Osteocyte (in vitro differentiated cells): ENCODE measurements at regions not wholly inside any gene's neighbourhood (a gene's known extent, or its start where the extent isn't known, plus 50 kb on each side); places are given as distances from the start of the nearest gene placed in this dataset.
A peak's percentile ranks its signal among the peaks of the same experiment; 100 is the strongest.
"Not testable (repeated sequence)": the region's sequence is repeated elsewhere in the genome, so short reads cannot be mapped to it uniquely, and the experiment has no call there.

ENCODE experiments used
- DNase-seq: peaks from one replicate; pipeline ENCODE4 v3.0.0; 2021; ENCODE audit warnings: mixed read lengths; ENCODE audit not compliant: unreplicated experiment; ENCODE audit errors: extremely low spot score
- H3K27ac Mint-ChIP-seq: one replicate; pipeline ENCODE4 v1.8.0; 2021; ENCODE audit warnings: mild to moderate bottlenecking, mixed read lengths; ENCODE audit not compliant: unreplicated experiment
- H3K27me3 Mint-ChIP-seq: one replicate; pipeline ENCODE4 v1.8.0; 2021; ENCODE audit warnings: mixed read lengths; ENCODE audit not compliant: unreplicated experiment
- H3K36me3 Mint-ChIP-seq: one replicate; pipeline ENCODE4 v1.8.0; 2021; ENCODE audit warnings: mixed read lengths; ENCODE audit not compliant: unreplicated experiment
- H3K4me1 Mint-ChIP-seq: one replicate; pipeline ENCODE4 v1.8.0; 2021; ENCODE audit warnings: mixed read lengths; ENCODE audit not compliant: unreplicated experiment
- H3K4me3 Mint-ChIP-seq: one replicate; pipeline ENCODE4 v1.8.0; 2021; ENCODE audit warnings: mild to moderate bottlenecking, moderate library complexity, mixed read lengths; ENCODE audit not compliant: unreplicated experiment
- H3K9me3 Mint-ChIP-seq: one replicate; pipeline ENCODE4 v1.8.0; 2021; ENCODE audit warnings: mixed read lengths; ENCODE audit not compliant: unreplicated experiment
- TF ChIP-seq, protein P1 (sequence below): fragments of 200-600 bp; sonication (generic); IDR thresholded peaks from 2 replicates; pipeline ENCODE4 v1.5.0; 2021; ENCODE audit warnings: antibody characterized with exemption, mild to moderate bottlenecking, moderate library complexity

DNA sequence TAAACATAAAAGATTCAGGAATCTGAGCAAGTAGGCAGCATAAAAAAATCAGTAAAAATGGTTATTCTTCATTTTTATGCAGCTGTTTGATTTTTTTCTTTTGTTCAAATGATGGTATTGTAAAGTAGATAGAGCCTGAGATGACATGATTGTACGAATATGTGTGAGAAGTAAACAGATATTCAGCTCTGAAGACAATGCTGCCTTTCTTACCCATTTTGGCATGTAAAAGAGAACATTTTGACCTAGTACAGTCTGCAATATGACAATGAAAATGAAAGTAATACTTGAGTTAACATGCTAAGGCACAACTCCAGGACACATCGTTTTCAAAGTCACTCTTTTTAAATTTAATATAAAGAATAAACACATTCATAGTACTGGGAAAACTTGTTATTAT, 95.7 kb upstream of the NCAM2 start:
- Mint-ChIP-seq H3K4me3 (no peak overlapping the region), H3K36me3 (no peaks in the 10 kb centered on the region), H3K27ac (no peak overlapping the region), H3K9me3 (no peaks in the 10 kb centered on the region), H3K4me1 (peaks cover 14% of the 10 kb centered on the region), H3K27me3 (no peaks in the 10 kb centered on the region)
- no peak for DNase-seq
- TF ChIP-seq, protein P1, sequence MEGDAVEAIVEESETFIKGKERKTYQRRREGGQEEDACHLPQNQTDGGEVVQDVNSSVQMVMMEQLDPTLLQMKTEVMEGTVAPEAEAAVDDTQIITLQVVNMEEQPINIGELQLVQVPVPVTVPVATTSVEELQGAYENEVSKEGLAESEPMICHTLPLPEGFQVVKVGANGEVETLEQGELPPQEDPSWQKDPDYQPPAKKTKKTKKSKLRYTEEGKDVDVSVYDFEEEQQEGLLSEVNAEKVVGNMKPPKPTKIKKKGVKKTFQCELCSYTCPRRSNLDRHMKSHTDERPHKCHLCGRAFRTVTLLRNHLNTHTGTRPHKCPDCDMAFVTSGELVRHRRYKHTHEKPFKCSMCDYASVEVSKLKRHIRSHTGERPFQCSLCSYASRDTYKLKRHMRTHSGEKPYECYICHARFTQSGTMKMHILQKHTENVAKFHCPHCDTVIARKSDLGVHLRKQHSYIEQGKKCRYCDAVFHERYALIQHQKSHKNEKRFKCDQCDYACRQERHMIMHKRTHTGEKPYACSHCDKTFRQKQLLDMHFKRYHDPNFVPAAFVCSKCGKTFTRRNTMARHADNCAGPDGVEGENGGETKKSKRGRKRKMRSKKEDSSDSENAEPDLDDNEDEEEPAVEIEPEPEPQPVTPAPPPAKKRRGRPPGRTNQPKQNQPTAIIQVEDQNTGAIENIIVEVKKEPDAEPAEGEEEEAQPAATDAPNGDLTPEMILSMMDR, result no peak

DNA sequence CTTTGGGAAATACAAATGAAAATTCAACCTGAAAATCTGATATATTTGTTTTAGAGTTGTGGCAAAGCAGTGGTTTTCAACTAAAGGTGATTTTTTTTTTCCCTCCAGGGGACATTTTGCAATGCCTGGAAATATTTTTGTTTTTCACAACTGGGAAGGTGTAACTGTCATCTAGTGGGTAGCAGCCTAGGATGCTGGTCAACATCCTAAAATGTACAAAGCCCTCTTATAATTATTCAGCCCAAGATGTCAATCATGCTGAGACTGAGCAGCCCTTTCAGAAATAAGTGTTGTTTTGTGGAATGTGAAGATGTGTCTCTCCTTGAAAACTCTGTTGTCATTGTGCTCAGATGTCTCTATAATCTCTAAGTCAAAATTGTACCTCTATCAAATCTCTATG, 95.2 kb upstream of the NCAM2 start:
- Mint-ChIP-seq H3K27ac (no peak overlapping the region), H3K36me3 (no peaks in the 10 kb centered on the region)
- TF ChIP-seq, protein P1, result no peak

DNA sequence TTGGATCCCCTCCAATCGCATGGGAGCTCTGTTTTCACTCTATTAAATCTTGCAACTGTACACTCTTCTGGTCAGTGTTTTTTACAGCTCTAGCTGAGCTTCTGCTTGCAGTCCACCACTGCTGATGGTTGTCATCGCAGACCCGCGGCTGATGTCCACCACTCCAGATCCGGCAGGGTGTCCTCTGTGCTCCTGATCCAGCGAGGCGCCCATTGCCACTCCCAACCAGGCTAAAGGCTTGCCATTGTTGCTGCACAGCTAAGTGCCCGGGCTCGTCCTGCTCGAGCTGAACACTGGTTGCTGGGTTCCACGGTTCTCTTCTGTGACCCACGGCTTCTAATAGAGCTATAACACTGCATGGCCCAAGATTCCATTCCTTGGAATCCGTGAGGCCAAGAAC, 70.7 kb upstream of the NCAM2 start:
- DNase-seq, H3K36me3 Mint-ChIP-seq: not testable (repeated sequence)

More for the DNA sequence above, 95.2 kb upstream of the NCAM2 start:
- no peaks in the 10 kb centered on the region for H3K27me3 Mint-ChIP-seq
- no peaks in the 10 kb centered on the region for H3K9me3 Mint-ChIP-seq
- no peak for DNase-seq
- peaks cover 14% of the 10 kb centered on the region for H3K4me1 Mint-ChIP-seq
- H3K4me3 Mint-ChIP-seq, result no peak overlapping the region

DNA sequence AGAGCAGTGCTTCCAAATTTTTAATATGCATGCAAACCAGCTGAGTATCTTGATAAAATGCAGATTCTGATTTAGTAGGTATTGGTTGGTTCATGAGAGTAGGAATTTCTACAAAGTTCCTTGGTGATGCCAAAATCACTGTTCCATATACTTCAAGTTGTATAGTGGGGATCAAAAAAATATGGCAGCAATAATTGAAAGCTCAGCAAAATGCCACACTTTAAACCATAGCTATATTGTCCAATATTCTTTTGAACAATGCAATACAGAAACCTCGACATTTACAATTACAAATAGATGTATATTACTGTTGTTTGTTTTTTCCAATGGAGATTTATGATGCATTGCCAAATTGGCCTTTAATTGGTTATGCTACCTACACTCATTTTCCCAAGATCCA, 55.7 kb upstream of the NCAM2 start:
- Mint-ChIP-seq H3K4me1 (peaks cover 63% of the 10 kb centered on the region), H3K27me3 (no peaks in the 10 kb centered on the region), H3K9me3 (no peaks in the 10 kb centered on the region), H3K27ac (no peak overlapping the region), H3K4me3 (no peak overlapping the region), H3K36me3 (no peaks in the 10 kb centered on the region)
- TF ChIP-seq, protein P1, result no peak
- no peak for DNase-seq

More for the DNA sequence above, 70.7 kb upstream of the NCAM2 start:
- not testable (repeated sequence) for H3K27ac Mint-ChIP-seq, H3K27me3 Mint-ChIP-seq, H3K4me1 Mint-ChIP-seq, H3K4me3 Mint-ChIP-seq
- peaks cover 16% of the 10 kb centered on the region for H3K9me3 Mint-ChIP-seq

DNA sequence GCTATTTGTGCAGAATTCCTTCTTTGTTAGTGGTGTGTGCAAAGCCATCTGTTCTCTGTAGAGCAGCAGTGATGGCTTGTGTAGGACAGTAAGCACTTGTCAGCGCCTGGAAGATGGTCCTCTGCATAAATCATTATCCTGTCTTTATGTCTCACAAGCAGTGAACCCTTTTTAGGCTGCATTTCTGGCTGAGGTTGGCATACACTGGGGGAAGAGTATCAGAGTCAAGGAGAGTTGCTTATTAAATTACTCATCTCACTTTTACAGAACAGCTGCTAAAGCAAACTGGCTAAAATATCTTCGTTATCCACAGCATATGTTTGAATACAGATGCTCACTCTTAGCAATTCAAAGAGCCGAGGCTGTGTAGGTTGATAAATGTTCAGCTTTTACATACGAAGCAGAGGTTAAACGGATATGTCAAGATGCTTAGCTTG, 54.6 kb upstream of the NCAM2 start:
- Mint-ChIP-seq H3K4me3 (no peak overlapping the region), H3K4me1 (peaks cover 54% of the 10 kb centered on the region), H3K9me3 (no peaks in the 10 kb centered on the region), H3K27ac (peak overlapping the region; percentile 5), H3K36me3 (no peaks in the 10 kb centered on the region), H3K27me3 (no peaks in the 10 kb centered on the region)
- TF ChIP-seq, protein P1, result no peak
- DNase-seq, result no peak

DNA sequence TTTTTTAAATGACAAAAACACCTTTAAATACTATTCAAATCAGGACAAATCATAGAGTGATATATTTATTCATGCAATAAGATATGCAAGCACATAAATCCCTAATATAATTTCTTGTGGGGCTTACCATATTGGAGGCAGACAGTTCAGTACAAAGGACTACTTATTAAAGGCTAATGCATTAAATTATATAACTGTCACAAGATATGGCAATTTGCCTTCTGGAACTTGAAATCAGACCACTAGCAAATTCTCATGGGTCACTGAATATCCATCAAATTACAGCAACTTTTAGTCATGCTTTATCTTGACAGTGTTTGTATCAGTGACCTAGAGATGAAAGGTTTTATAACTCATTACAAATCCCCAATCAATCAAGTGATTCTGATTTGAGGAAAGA, 54.1 kb upstream of the NCAM2 start:
- peaks cover 54% of the 10 kb centered on the region for H3K4me1 Mint-ChIP-seq
- no peaks in the 10 kb centered on the region for H3K27me3 Mint-ChIP-seq
- no peak for DNase-seq
- no peaks in the 10 kb centered on the region for H3K36me3 Mint-ChIP-seq
- no peak overlapping the region for H3K27ac Mint-ChIP-seq
- H3K9me3 Mint-ChIP-seq, result no peaks in the 10 kb centered on the region
- no peak overlapping the region for H3K4me3 Mint-ChIP-seq
- TF ChIP-seq, protein P1, result no peak
